MM.1S (cell line): ENCODE measurements at regions not wholly inside any gene's neighbourhood (a gene's known extent, or its start where the extent isn't known, plus 50 kb on each side); places are given as distances from the start of the nearest gene placed in this dataset.
A peak's percentile ranks its signal among the peaks of the same experiment; 100 is the strongest.

Experiments used
- DNase-seq: peaks from one replicate; pipeline ENCODE4 v3.0.0-alpha.2; 2015
- H2AFZ ChIP-seq: fragments of 300-600 bp; sonication (generic); 2 replicates; pipeline ENCODE4 v1.6.0; 2016; ENCODE audit warnings: antibody characterized with exemption, low read length
- H3F3A ChIP-seq: fragments of 300-600 bp; sonication (generic); 2 replicates; pipeline ENCODE4 v1.6.1; 2016; ENCODE audit warnings: mild to moderate bottlenecking, antibody characterized with exemption, low read length, moderate library complexity, mixed read lengths; ENCODE audit not compliant: insufficient read depth
- H3K27ac ChIP-seq: fragments of 300-600 bp; sonication (generic); 2 replicates; pipeline ENCODE4 v1.5.1; 2016; ENCODE audit warnings: mild to moderate bottlenecking, low read length
- H3K27me3 ChIP-seq: fragments of 300-600 bp; sonication (generic); replicated peaks from 2 replicates; pipeline ENCODE4 v1.6.0; 2016; ENCODE audit warnings: low read length; ENCODE audit not compliant: insufficient read depth
- H3K36me3 ChIP-seq: fragments of 300-600 bp; sonication (generic); replicated peaks from 2 replicates; pipeline ENCODE4 v1.6.1; 2016; ENCODE audit warnings: mild to moderate bottlenecking, low read length, mixed read lengths; ENCODE audit not compliant: insufficient read depth
- H3K4me1 ChIP-seq: fragments of 300-600 bp; sonication (generic); 2 replicates; pipeline ENCODE4 v1.6.1; 2016; ENCODE audit warnings: low read length, mixed read lengths
- H3K4me2 ChIP-seq: fragments of 300-600 bp; sonication (generic); 2 replicates; pipeline ENCODE4 v1.6.0; 2016; ENCODE audit warnings: low read depth, low read length
- H3K4me3 ChIP-seq: fragments of 300-600 bp; sonication (generic); 2 replicates; pipeline ENCODE4 v1.5.1; 2016; ENCODE audit warnings: low read length, mixed read lengths
- H3K79me2 ChIP-seq: fragments of 300-600 bp; sonication (generic); 2 replicates; pipeline ENCODE4 v1.6.1; 2016; ENCODE audit warnings: mixed run types, low read length, mixed read lengths
- H3K9ac ChIP-seq: fragments of 300-600 bp; sonication (generic); 2 replicates; pipeline ENCODE4 v1.6.1; 2016; ENCODE audit warnings: low read length, mixed read lengths
- H3K9me2 ChIP-seq: fragments of 300-600 bp; sonication (generic); replicated peaks from 2 replicates; pipeline ENCODE4 v1.6.1; 2016; ENCODE audit warnings: mild to moderate bottlenecking, low read length, mixed read lengths; ENCODE audit not compliant: insufficient read depth
- H3K9me3 ChIP-seq: fragments of 300-600 bp; sonication (generic); replicated peaks from 2 replicates; pipeline ENCODE4 v1.6.1; 2016; ENCODE audit warnings: mild to moderate bottlenecking, low read length, mixed read lengths; ENCODE audit not compliant: insufficient read depth
- H4K20me1 ChIP-seq: fragments of 300-600 bp; sonication (generic); 2 replicates; pipeline ENCODE4 v1.6.1; 2016; ENCODE audit warnings: mild to moderate bottlenecking, low read length, moderate library complexity, mixed read lengths; ENCODE audit not compliant: insufficient read depth
- EZH2 ChIP-seq: fragments of 300-600 bp; sonication (generic); optimal IDR thresholded peaks from 2 replicates; pipeline ENCODE3; 2017; ENCODE audit warnings: low read depth, mild to moderate bottlenecking, antibody characterized with exemption, low read length, mixed read lengths
- EZH2phosphoT487 ChIP-seq: fragments of 300-600 bp; sonication (generic); IDR thresholded peaks from 2 replicates; pipeline ENCODE4 v1.6.1; 2018; ENCODE audit warnings: antibody characterized with exemption, low read length
- TF ChIP-seq, protein P1 (sequence below): fragments of 300-600 bp; sonication (generic); IDR thresholded peaks from 2 replicates; pipeline ENCODE4 v1.5.1; 2016; ENCODE audit warnings: antibody characterized with exemption, low read length, mixed read lengths

DNA sequence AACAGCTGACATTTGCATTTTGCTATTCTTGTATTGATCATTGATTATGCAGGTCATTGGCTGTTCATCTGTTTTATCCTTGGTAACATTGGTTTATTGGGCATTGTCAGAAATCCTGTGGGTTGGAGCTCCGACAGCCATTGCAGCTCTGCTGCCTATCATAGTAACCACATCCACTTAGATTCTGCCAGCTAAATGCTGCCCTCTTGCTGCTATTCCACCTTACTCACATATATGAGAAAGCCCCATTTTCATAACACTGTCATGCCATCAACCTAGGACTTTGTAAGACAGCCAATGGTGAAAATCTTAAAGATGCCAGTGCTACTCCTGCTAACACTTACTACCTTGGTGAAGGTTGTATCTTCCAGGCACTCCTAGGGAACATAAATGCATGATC is 187.3 kb upstream of the CXCL13 start:
- Histone ChIP-seq H2AFZ (no peak overlapping the region), H3K27me3 (no peaks in the 10 kb centered on the region)
- DNase-seq = no peak

GRCh38 chr4:77430847-77431246 is 174.8 kb upstream of the CXCL13 start:
- no peak for TF ChIP-seq EZH2phosphoT487
- no peak for TF ChIP-seq EZH2
- TF ChIP-seq, protein P1, sequence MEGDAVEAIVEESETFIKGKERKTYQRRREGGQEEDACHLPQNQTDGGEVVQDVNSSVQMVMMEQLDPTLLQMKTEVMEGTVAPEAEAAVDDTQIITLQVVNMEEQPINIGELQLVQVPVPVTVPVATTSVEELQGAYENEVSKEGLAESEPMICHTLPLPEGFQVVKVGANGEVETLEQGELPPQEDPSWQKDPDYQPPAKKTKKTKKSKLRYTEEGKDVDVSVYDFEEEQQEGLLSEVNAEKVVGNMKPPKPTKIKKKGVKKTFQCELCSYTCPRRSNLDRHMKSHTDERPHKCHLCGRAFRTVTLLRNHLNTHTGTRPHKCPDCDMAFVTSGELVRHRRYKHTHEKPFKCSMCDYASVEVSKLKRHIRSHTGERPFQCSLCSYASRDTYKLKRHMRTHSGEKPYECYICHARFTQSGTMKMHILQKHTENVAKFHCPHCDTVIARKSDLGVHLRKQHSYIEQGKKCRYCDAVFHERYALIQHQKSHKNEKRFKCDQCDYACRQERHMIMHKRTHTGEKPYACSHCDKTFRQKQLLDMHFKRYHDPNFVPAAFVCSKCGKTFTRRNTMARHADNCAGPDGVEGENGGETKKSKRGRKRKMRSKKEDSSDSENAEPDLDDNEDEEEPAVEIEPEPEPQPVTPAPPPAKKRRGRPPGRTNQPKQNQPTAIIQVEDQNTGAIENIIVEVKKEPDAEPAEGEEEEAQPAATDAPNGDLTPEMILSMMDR = no peak
- no peak overlapping the region for H3K4me2 ChIP-seq
- DNase-seq = no peak
- no peaks in the 10 kb centered on the region for H3K9me2 ChIP-seq
- no peaks in the 10 kb centered on the region for H3F3A ChIP-seq
- H3K9me3 ChIP-seq = no peaks in the 10 kb centered on the region
- no peak overlapping the region for H3K9ac ChIP-seq
- H3K36me3 ChIP-seq = no peaks in the 10 kb centered on the region
- no peaks in the 10 kb centered on the region for H3K27me3 ChIP-seq
- no peak overlapping the region for H3K27ac ChIP-seq
- peaks cover 5% of the 10 kb centered on the region for H3K4me1 ChIP-seq
- H4K20me1 ChIP-seq = no peaks in the 10 kb centered on the region
- H3K79me2 ChIP-seq = no peaks in the 10 kb centered on the region
- no peak overlapping the region for H2AFZ ChIP-seq
- H3K4me3 ChIP-seq = no peak overlapping the region

More for the DNA sequence above, 187.3 kb upstream of the CXCL13 start:
- Histone ChIP-seq H3K4me3 (no peak overlapping the region), H3K4me2 (no peak overlapping the region), H3K79me2 (no peaks in the 10 kb centered on the region), H4K20me1 (no peaks in the 10 kb centered on the region), H3F3A (no peaks in the 10 kb centered on the region), H3K4me1 (no peaks in the 10 kb centered on the region), H3K36me3 (no peaks in the 10 kb centered on the region), H3K9me3 (no peaks in the 10 kb centered on the region), H3K9me2 (no peaks in the 10 kb centered on the region), H3K27ac (no peak overlapping the region), H3K9ac (no peak overlapping the region)
- no peak for TF ChIP-seq EZH2phosphoT487
- TF ChIP-seq, protein P1 = peak; percentile 23

DNA sequence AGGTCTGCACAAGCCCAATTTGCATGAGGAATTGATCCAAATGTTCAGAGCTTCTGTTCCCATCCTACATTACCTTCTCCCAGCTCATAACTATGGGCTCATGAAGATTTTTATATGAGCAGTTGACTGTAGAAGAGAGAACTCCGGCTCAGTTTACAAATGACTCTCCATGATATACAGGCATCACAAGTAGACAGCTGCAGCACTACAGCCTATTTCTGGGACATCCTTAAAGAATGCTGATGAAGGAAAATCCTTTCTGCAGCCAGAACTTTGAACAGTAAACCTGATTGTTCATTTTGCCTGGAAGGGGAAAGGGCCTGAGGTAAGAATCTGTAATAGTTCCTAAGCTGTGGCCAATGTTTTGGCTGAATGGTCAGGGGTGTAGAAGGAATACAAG is 174.1 kb upstream of the CXCL13 start:
- Histone ChIP-seq H3K27ac (no peak overlapping the region), H3K4me3 (no peak overlapping the region), H2AFZ (no peak overlapping the region), H3K9me3 (no peaks in the 10 kb centered on the region), H3K27me3 (no peaks in the 10 kb centered on the region), H3F3A (no peaks in the 10 kb centered on the region), H3K9me2 (no peaks in the 10 kb centered on the region), H4K20me1 (no peaks in the 10 kb centered on the region), H3K9ac (no peak overlapping the region), H3K79me2 (no peaks in the 10 kb centered on the region), H3K4me2 (no peak overlapping the region), H3K4me1 (peaks cover 5% of the 10 kb centered on the region), H3K36me3 (no peaks in the 10 kb centered on the region)
- DNase-seq = no peak
- TF ChIP-seq EZH2phosphoT487 (no peak), EZH2 (no peak)
- TF ChIP-seq, protein P1 = no peak
